ENCODE measurements at regions not wholly inside any gene's neighbourhood (a gene's known extent, or its start where the extent isn't known, plus 50 kb on each side); places are given as distances from the start of the nearest gene placed in this dataset.

- no peak overlapping the region for H3K27ac ChIP-seq
- no peak for TF ChIP-seq ZFX (IDR thresholded peaks at IDR 0.05)
- TF ChIP-seq CTCF (conservative IDR thresholded peaks at IDR 0.05) = no peak
These were observed 109.6 kb upstream of the STARD3NL start for GRCh38 chr7:38068461-38068860.

- TF ChIP-seq CTCF (conservative IDR thresholded peaks at IDR 0.05) (no peak), ZFX (IDR thresholded peaks at IDR 0.05) (no peak)
- no peak overlapping the region for H3K27ac ChIP-seq
These were observed 109.0 kb upstream of the STARD3NL start for GRCh38 chr7:38069052-38069451.

- no peak overlapping the region for H3K27ac ChIP-seq
- TF ChIP-seq CTCF (conservative IDR thresholded peaks at IDR 0.05) (peak; percentile 79), ZFX (IDR thresholded peaks at IDR 0.05) (no peak)
These were observed 107.3 kb upstream of the STARD3NL start for GRCh38 chr7:38070718-38071117.

- no peak overlapping the region for H3K27ac ChIP-seq
- TF ChIP-seq CTCF (conservative IDR thresholded peaks at IDR 0.05) (no peak), ZFX (IDR thresholded peaks at IDR 0.05) (no peak)
These were observed 91.2 kb upstream of the STARD3NL start for GRCh38 chr7:38086857-38087256.

GRCh38 chr7:38102507-38102906 lies 75.5 kb upstream of the STARD3NL start:
- TF ChIP-seq CTCF (conservative IDR thresholded peaks at IDR 0.05) (no peak), ZFX (IDR thresholded peaks at IDR 0.05) (no peak)
- no peak overlapping the region for H3K27ac ChIP-seq

GRCh38 chr7:38105874-38106483 lies 72.1 kb upstream of the STARD3NL start:
- TF ChIP-seq CTCF (conservative IDR thresholded peaks at IDR 0.05) (peak; percentile 82), ZFX (IDR thresholded peaks at IDR 0.05) (no peak)
- no peak overlapping the region for H3K27ac ChIP-seq

- TF ChIP-seq CTCF (conservative IDR thresholded peaks at IDR 0.05) (peak; percentile 93), ZFX (IDR thresholded peaks at IDR 0.05) (no peak)
- no peak overlapping the region for H3K27ac ChIP-seq
These were observed 70.6 kb upstream of the STARD3NL start for GRCh38 chr7:38107486-38107893.
